BLaER1 treated with 17β-estradiol and CSF1 and Interleukin-3, amounts not matched to agents 10 nM and 100 nM (cell line): ENCODE measurements at regions not wholly inside any gene's neighbourhood (a gene's known extent, or its start where the extent isn't known, plus 50 kb on each side); places are given as distances from the start of the nearest gene placed in this dataset.

Source experiments
- H3K27ac ChIP-seq, 11 experiments: shearing (Covaris generic); formaldehyde crosslinking; 2 replicates each; pipeline ENCODE4 v1.8.1; 2022
- H3K27me3 ChIP-seq, 11 experiments: shearing (Covaris generic); formaldehyde crosslinking; 2 replicates each; pipeline ENCODE4 v1.8.1; 2022
- H3K36me3 ChIP-seq, 11 experiments: shearing (Covaris generic); formaldehyde crosslinking; 2 replicates each; pipeline ENCODE4 v1.8.1; 2022
- H3K4me1 ChIP-seq, 10 experiments: shearing (Covaris generic); formaldehyde crosslinking; 2 replicates each; pipeline ENCODE4 v1.8.1; 2022
- H3K4me2 ChIP-seq, 11 experiments: shearing (Covaris generic); formaldehyde crosslinking; 2 replicates each; pipeline ENCODE4 v1.8.1; 2022
- H3K4me3 ChIP-seq, 10 experiments: shearing (Covaris generic); formaldehyde crosslinking; 2 replicates each; pipeline ENCODE4 v1.8.1; 2022
- H3K9ac ChIP-seq, 11 experiments: shearing (Covaris generic); formaldehyde crosslinking; 2 replicates each; pipeline ENCODE4 v1.8.1; 2022
- H3K9me3 ChIP-seq, 11 experiments: shearing (Covaris generic); formaldehyde crosslinking; replicated peaks in 1 of 11; 2 replicates each; pipeline ENCODE4 v1.8.1; 2022
- H4K20me1 ChIP-seq, 11 experiments: shearing (Covaris generic); formaldehyde crosslinking; 2 replicates each; pipeline ENCODE4 v1.8.1; 2022
- Cebpa-rat ChIP-seq, 11 experiments: shearing (Covaris generic); IDR thresholded peaks; 2 replicates each; pipeline ENCODE4 v1.8.1; 2022

- Histone ChIP-seq H3K27ac (no peak overlapping the region), H3K4me1 (peaks cover 0 to 12% (median 6%) of the 10 kb centered on the region in 10 experiments; a peak in 10 of 20 replicates), H3K27me3 (no peaks in the 10 kb centered on the region), H3K9me3 (peaks cover 6 to 30% (median 17%) of the 10 kb centered on the region in 11 experiments; a peak in 18 of 22 replicates), H3K4me3 (no peak overlapping the region), H3K36me3 (no peaks in the 10 kb centered on the region), H3K4me2 (no peak overlapping the region), H4K20me1 (no peaks in the 10 kb centered on the region), H3K9ac (no peak overlapping the region)
- no peak for TF ChIP-seq Cebpa-rat (IDR thresholded peaks at IDR 0.05)
Measured at GRCh38 chr3:177514611-177515499, 317.6 kb upstream of the TBL1XR1 start.

GRCh38 chr3:177515786-177516157 lies 318.5 kb upstream of the TBL1XR1 start:
- H3K27me3 ChIP-seq = no peaks in the 10 kb centered on the region
- no peaks in the 10 kb centered on the region for H4K20me1 ChIP-seq
- H3K27ac ChIP-seq = no peak overlapping the region
- no peak overlapping the region for H3K4me3 ChIP-seq
- H3K9ac ChIP-seq = no peak overlapping the region
- peaks cover 0 to 12% (median 6%) of the 10 kb centered on the region in 10 experiments; a peak in 10 of 20 replicates for H3K4me1 ChIP-seq
- no peaks in the 10 kb centered on the region for H3K36me3 ChIP-seq
- no peak for TF ChIP-seq Cebpa-rat (IDR thresholded peaks at IDR 0.05)
- H3K9me3 ChIP-seq = peaks cover 7 to 39% (median 26%) of the 10 kb centered on the region in 11 experiments; a peak in 18 of 22 replicates
- peak overlapping the region in 3 of 11 experiments; percentile 0 to 54 (median 12); a peak in 3 of 22 replicates for H3K4me2 ChIP-seq

- no peak overlapping the region for H3K27ac ChIP-seq
- TF ChIP-seq Cebpa-rat (IDR thresholded peaks at IDR 0.05) = no peak
- H3K9ac ChIP-seq = no peak overlapping the region
- H3K27me3 ChIP-seq = no peaks in the 10 kb centered on the region
- no peaks in the 10 kb centered on the region for H4K20me1 ChIP-seq
- no peaks in the 10 kb centered on the region for H3K36me3 ChIP-seq
- peaks cover 7 to 45% (median 32%) of the 10 kb centered on the region in 11 experiments; a peak in 18 of 22 replicates for H3K9me3 ChIP-seq
- no peak overlapping the region for H3K4me3 ChIP-seq
- H3K4me2 ChIP-seq = peak overlapping the region in 7 of 11 experiments; percentile 0 to 54 (median 12); a peak in 5 of 22 replicates
- peaks cover 0 to 12% (median 6%) of the 10 kb centered on the region in 10 experiments; a peak in 10 of 20 replicates for H3K4me1 ChIP-seq
Measured at GRCh38 chr3:177516158-177517011, 319.1 kb upstream of the TBL1XR1 start.

- no peak overlapping the region for H3K27ac ChIP-seq
- no peak for TF ChIP-seq Cebpa-rat (IDR thresholded peaks at IDR 0.05)
- no peaks in the 10 kb centered on the region for H3K36me3 ChIP-seq
- H3K9ac ChIP-seq = no peak overlapping the region
- H4K20me1 ChIP-seq = no peaks in the 10 kb centered on the region
- no peak overlapping the region for H3K4me2 ChIP-seq
- H3K4me1 ChIP-seq = peaks cover 0 to 12% (median 6%) of the 10 kb centered on the region in 10 experiments; a peak in 10 of 20 replicates
- H3K9me3 ChIP-seq = peaks cover 7 to 53% (median 34%) of the 10 kb centered on the region in 11 experiments; a peak in 18 of 22 replicates
- no peaks in the 10 kb centered on the region for H3K27me3 ChIP-seq
- no peak overlapping the region for H3K4me3 ChIP-seq
Measured at GRCh38 chr3:177517906-177518305, 320.6 kb upstream of the TBL1XR1 start.

- no peaks in the 10 kb centered on the region for H3K36me3 ChIP-seq
- no peak overlapping the region for H3K27ac ChIP-seq
- H3K9me3 ChIP-seq = peaks cover 9 to 63% (median 40%) of the 10 kb centered on the region in 11 experiments; a peak in 20 of 22 replicates
- no peaks in the 10 kb centered on the region for H4K20me1 ChIP-seq
- no peak overlapping the region for H3K4me2 ChIP-seq
- no peak for TF ChIP-seq Cebpa-rat (IDR thresholded peaks at IDR 0.05)
- H3K9ac ChIP-seq = no peak overlapping the region
- no peak overlapping the region for H3K4me3 ChIP-seq
- no peaks in the 10 kb centered on the region for H3K27me3 ChIP-seq
- H3K4me1 ChIP-seq = peaks cover 0 to 12% (median 6%) of the 10 kb centered on the region in 10 experiments; a peak in 10 of 20 replicates
Measured at GRCh38 chr3:177519588-177519987, 322.3 kb upstream of the TBL1XR1 start.

GRCh38 chr3:177521305-177521704 lies 324.0 kb upstream of the TBL1XR1 start:
- H3K4me1 ChIP-seq = peaks cover 0 to 10% (median 8%) of the 10 kb centered on the region in 10 experiments; a peak in 14 of 20 replicates
- H4K20me1 ChIP-seq = no peaks in the 10 kb centered on the region
- H3K27ac ChIP-seq = no peak overlapping the region
- no peak overlapping the region for H3K4me3 ChIP-seq
- H3K9me3 ChIP-seq = peaks cover 17 to 73% (median 48%) of the 10 kb centered on the region in 11 experiments
- no peaks in the 10 kb centered on the region for H3K27me3 ChIP-seq
- no peak overlapping the region for H3K4me2 ChIP-seq
- TF ChIP-seq Cebpa-rat (IDR thresholded peaks at IDR 0.05) = no peak
- no peak overlapping the region for H3K9ac ChIP-seq
- no peaks in the 10 kb centered on the region for H3K36me3 ChIP-seq

GRCh38 chr3:177522051-177522450 lies 324.8 kb upstream of the TBL1XR1 start:
- no peak for TF ChIP-seq Cebpa-rat (IDR thresholded peaks at IDR 0.05)
- no peaks in the 10 kb centered on the region for H4K20me1 ChIP-seq
- no peaks in the 10 kb centered on the region for H3K36me3 ChIP-seq
- H3K9ac ChIP-seq = no peak overlapping the region
- H3K4me2 ChIP-seq = no peak overlapping the region
- H3K9me3 ChIP-seq = peaks cover 17 to 75% (median 52%) of the 10 kb centered on the region in 11 experiments
- H3K4me3 ChIP-seq = no peak overlapping the region
- peaks cover 0 to 12% (median 7%) of the 10 kb centered on the region in 10 experiments; a peak in 12 of 20 replicates for H3K4me1 ChIP-seq
- H3K27me3 ChIP-seq = no peaks in the 10 kb centered on the region
- no peak overlapping the region for H3K27ac ChIP-seq

GRCh38 chr3:177523067-177523675 lies 325.9 kb upstream of the TBL1XR1 start:
- Histone ChIP-seq H3K27ac (no peak overlapping the region), H3K9me3 (peaks cover 17 to 76% (median 58%) of the 10 kb centered on the region in 11 experiments), H3K4me3 (no peak overlapping the region), H3K36me3 (no peaks in the 10 kb centered on the region), H3K4me1 (peaks cover 0 to 16% (median 7%) of the 10 kb centered on the region in 10 experiments; a peak in 12 of 20 replicates), H3K27me3 (no peaks in the 10 kb centered on the region), H3K4me2 (no peak overlapping the region), H4K20me1 (no peaks in the 10 kb centered on the region), H3K9ac (no peak overlapping the region)
- no peak for TF ChIP-seq Cebpa-rat (IDR thresholded peaks at IDR 0.05)
